Esophagus squamous epithelium (tissue), 4 donors: ENCODE measurements at regions not wholly inside any gene's neighbourhood (a gene's known extent, or its start where the extent isn't known, plus 50 kb on each side); places are given as distances from the start of the nearest gene placed in this dataset.

Experiments used
- CTCF ChIP-seq, 6 experiments: fragments of 450-650 bp in 4 of 6; fragments of 200-600 bp in 2 of 6; sonication (generic) in 2 of 6; IDR thresholded peaks; one replicate each; pipeline ENCODE4 v1.5.1; 2016 to 2019; ENCODE audit warnings: antibody characterized with exemption in 6 of 6, mild to moderate bottlenecking in 4 of 6, moderate library complexity in 4 of 6
- POLR2A ChIP-seq, 4 donors: fragments of 450-650 bp; IDR thresholded peaks; one replicate each; pipeline ENCODE4 v1.6.1; 2017; ENCODE audit warnings: antibody characterized with exemption in 4 of 4, mild to moderate bottlenecking in 4 of 4, moderate library complexity in 3 of 4

- TF ChIP-seq CTCF (IDR thresholded peaks at IDR 0.05) (no peak), POLR2A (IDR thresholded peaks at IDR 0.05) (no peak)
Measured at GRCh38 chr5:51694826-51695225, 311.6 kb downstream of the ISL1 start.
